Right cardiac atrium (tissue), 5 donors: ENCODE measurements at regions not wholly inside any gene's neighbourhood (a gene's known extent, or its start where the extent isn't known, plus 50 kb on each side); places are given as distances from the start of the nearest gene placed in this dataset.

Experiments
- ATAC-seq, 2 donors: fragments of 200-7000 bp; cut with Tn5 transposase; one replicate each; pipeline versions ENCODE4 v1.8.0 to v1.9.1; 2020; ENCODE audit warnings: moderate library complexity in 2 of 2, mild to moderate bottlenecking in 1 of 2
- DNase-seq, 3 donors: peaks; one replicate each; pipeline ENCODE4 v3.0.0-alpha.2; 2020
- H3K27ac ChIP-seq: one replicate; pipeline ENCODE4 v1.5.1; 2013; ENCODE audit warnings: mild to moderate bottlenecking, low read length, control low read depth, moderate library complexity
- H3K27me3 ChIP-seq: one replicate; pipeline ENCODE4 v1.6.1; 2013; ENCODE audit not compliant: control insufficient read depth, insufficient read depth
- H3K4me1 ChIP-seq: one replicate; pipeline ENCODE4 v1.6.1; 2013; ENCODE audit warnings: low read length; ENCODE audit not compliant: control insufficient read depth, insufficient read depth
- H3K4me3 ChIP-seq: one replicate; pipeline ENCODE4 v1.5.1; 2013; ENCODE audit warnings: low read length, control low read depth
- H3K9me3 ChIP-seq: one replicate; pipeline ENCODE4 v1.6.1; 2013; ENCODE audit warnings: low read length; ENCODE audit not compliant: control insufficient read depth
- WGBS: extraction: QIAGEN DNeasy Blood & Tissue Kit; methylation state at CpG from one replicate; pipeline ENCODE4 v1.1.7; 2013; 5-methylcytosine and 5-hydroxymethylcytosine counted together
- intact Hi-C, 4 donors: fragments of 100-400 bp; cut with DNase I; formaldehyde crosslinking; loops; one replicate each; pipeline versions ENCODE4 v1.11.0 to v1.14.0; 2022 to 2023
- donor health status: healthy with polysubstance abuse.
- donor health status: DM: no; HTN: yes; CAD: no.
- donor health status: DM: no; HTN: no; CAD: no.
- donor health status: DM: no; HTN: yes; CAD: no; lungs with severe emphysema.
- donor health status: DM: yes; HTN: yes; CAD: no.

DNA sequence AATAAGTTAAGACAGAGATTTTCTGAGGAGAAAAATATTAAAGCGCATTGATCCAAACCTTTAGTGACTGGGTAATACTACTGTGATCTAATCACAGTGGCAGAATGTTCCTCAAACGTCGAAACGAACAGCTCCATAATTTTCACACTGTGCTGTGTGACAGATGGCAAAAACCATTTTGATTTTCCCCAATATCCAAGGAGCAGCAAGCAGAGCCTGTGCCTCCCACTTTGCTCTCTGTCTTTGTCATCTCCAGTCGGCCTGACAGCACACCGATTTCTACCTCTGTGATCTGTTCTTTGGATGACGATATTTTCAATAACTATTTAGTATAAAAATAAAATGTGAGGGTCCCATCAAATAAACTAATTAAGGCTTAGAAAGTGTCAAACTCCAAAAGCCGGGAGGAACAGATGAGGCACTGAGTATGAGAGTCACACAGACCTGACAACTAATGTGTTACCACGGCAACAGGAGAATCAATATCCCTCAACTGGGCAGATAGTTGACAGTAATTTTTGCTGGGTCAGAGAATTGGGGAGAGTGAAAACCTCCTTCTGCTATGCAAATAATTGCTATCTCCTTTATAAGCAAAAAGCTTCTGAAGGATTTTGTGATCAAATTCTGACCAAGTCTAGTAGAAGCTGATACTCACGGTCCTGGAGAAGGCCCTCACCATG, 489.1 kb upstream of the CFAP20DC start:
- H3K9me3 ChIP-seq, result no peaks in the 10 kb centered on the region
- 83% methylated on average over 10 of the region's 10 CpGs for WGBS
- no peaks in the 10 kb centered on the region for H3K27me3 ChIP-seq
- no peak overlapping the region for H3K27ac ChIP-seq
- DNase-seq (no peak), ATAC-seq (no peak)
- intact Hi-C loops, result no loop called here
- no peaks in the 10 kb centered on the region for H3K4me1 ChIP-seq
- no peak overlapping the region for H3K4me3 ChIP-seq

DNA sequence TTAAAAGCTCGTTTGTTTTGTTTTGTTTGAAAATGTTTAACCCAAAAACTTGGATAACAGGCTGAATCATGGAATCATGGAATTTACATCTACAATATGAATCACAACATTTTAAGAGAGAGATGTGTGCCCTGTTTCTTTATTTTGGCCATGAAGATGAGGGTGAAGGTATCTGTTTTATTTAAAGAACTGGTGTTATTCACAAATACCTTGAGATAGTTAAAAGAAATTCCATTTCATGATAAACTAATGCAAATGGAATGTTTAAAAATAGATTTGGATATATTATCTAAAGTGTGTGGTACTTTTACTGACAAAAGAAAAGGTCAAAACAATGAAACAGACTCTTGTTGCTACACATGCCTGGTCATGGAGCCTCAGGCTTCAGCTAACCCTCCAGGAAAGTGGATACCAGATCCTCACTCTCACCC, 486.0 kb upstream of the CFAP20DC start:
- no peak for ATAC-seq
- no peak overlapping the region for H3K27ac ChIP-seq
- 21% methylated on average over 1 of the region's 1 CpG for WGBS
- no peak overlapping the region for H3K4me3 ChIP-seq
- intact Hi-C loops, result no loop called here
- H3K4me1 ChIP-seq, result no peaks in the 10 kb centered on the region
- no peaks in the 10 kb centered on the region for H3K9me3 ChIP-seq
- no peak for DNase-seq
- H3K27me3 ChIP-seq, result no peaks in the 10 kb centered on the region

DNA sequence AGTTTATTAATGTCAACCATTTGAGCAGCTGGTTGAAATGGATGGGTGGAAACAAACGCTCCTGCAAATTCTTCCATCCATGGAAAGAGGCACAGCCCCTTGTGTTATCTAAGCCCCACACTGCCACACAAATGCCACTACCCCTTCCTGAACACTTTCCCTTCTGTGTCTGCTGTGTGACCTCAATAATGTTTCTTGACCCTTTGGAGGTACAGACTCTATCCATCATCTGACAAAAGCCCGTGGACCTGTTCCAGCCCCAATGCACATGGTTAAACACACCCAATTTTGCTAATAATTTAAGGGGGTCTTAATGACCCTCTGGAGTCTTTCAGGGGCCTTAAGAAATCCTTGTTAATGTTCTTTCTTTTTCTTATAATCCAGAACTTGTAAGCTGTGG, 482.2 kb upstream of the CFAP20DC start:
- intact Hi-C loops, result no loop called here
- no peaks in the 10 kb centered on the region for H3K4me1 ChIP-seq
- H3K27me3 ChIP-seq, result no peaks in the 10 kb centered on the region
- WGBS, result 56% methylated on average over 2 of the region's 2 CpGs
- no peak overlapping the region for H3K4me3 ChIP-seq
- H3K27ac ChIP-seq, result no peak overlapping the region
- ATAC-seq (no peak), DNase-seq (no peak)
- no peaks in the 10 kb centered on the region for H3K9me3 ChIP-seq

DNA sequence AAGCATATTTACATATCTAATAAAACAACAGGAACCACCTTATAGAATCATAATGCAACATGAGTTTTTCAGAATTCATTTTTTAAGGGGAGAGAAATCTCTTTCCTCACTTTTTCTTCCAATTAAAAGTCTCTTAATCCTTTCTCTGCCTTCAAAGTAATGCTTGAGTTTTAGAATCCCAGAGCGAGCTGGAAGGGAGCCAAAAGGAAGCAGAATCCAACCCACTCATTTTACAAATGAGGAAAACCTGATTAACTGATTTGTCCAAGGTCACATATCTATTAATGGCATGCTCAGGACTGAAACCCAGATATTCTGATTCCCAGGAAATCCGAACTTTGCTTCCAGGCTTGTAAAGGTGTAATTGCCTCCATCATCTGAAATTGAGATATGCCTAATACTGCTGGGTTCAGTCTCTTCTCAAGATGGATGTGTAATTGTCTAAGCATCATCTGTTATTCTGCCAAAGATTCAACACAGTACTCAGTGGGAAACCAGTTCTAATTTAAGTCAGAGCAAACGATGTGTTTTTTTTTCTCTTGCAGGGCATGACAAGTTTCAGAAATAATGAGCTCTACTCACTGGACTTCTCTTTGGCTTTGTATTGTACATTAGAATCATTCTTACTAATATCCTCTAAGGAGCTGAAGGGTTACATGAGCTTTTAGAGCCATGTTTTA, 481.4 kb upstream of the CFAP20DC start:
- no peak for DNase-seq
- no peaks in the 10 kb centered on the region for H3K4me1 ChIP-seq
- WGBS, result 35% methylated on average over 3 of the region's 3 CpGs
- ATAC-seq, result no peak
- H3K27me3 ChIP-seq, result no peaks in the 10 kb centered on the region
- H3K27ac ChIP-seq, result no peak overlapping the region
- H3K9me3 ChIP-seq, result no peaks in the 10 kb centered on the region
- H3K4me3 ChIP-seq, result no peak overlapping the region
- intact Hi-C loops, result no loop called here

DNA sequence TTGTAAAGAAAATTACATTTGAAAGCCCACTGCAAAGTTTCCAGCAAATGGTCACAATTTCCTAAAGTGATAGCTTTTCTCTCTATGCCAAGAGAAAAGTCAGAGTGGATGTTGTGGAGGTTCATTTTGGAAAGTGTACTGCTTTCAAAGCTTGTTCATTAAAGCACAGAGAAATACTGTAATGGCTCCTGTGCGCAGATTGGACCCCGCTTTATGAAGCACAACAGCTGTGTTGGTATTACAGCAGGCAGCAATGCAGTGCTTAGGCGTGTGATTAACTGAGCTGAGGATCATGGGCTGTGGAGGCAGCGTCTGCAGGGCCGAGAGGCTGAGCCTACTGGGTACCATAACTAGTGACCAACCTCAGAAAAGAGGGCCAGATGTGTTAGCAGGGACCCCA, 478.4 kb upstream of the CFAP20DC start:
- ATAC-seq (no peak), DNase-seq (no peak)
- no peak overlapping the region for H3K27ac ChIP-seq
- no peaks in the 10 kb centered on the region for H3K27me3 ChIP-seq
- intact Hi-C loops, result no loop called here
- 84% methylated on average over 5 of the region's 5 CpGs for WGBS
- no peaks in the 10 kb centered on the region for H3K9me3 ChIP-seq
- H3K4me1 ChIP-seq, result no peaks in the 10 kb centered on the region
- no peak overlapping the region for H3K4me3 ChIP-seq

DNA sequence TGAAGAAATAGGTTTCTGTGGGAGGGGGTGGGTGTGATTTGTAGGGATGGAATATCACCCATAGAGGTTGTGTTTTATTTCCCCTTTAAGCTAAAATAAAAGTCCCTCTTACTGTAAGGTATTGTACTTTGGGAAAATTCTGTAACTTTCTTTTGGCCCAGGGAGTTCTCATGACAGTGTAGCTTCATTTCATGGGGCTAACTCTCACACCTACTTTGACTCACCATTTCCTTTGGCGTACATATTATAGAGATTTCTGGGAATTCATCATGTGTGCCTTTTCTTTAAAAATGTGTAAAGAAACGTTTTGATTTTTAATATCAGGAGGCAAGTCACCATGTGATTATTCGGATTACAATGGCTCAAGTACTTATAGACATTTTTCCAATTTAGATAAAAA, 477.7 kb upstream of the CFAP20DC start:
- ATAC-seq (no peak), DNase-seq (no peak)
- no peaks in the 10 kb centered on the region for H3K4me1 ChIP-seq
- H3K27me3 ChIP-seq, result no peaks in the 10 kb centered on the region
- 74% methylated on average over 3 of the region's 3 CpGs for WGBS
- H3K4me3 ChIP-seq, result no peak overlapping the region
- no peaks in the 10 kb centered on the region for H3K9me3 ChIP-seq
- no peak overlapping the region for H3K27ac ChIP-seq
- intact Hi-C loops, result no loop called here

DNA sequence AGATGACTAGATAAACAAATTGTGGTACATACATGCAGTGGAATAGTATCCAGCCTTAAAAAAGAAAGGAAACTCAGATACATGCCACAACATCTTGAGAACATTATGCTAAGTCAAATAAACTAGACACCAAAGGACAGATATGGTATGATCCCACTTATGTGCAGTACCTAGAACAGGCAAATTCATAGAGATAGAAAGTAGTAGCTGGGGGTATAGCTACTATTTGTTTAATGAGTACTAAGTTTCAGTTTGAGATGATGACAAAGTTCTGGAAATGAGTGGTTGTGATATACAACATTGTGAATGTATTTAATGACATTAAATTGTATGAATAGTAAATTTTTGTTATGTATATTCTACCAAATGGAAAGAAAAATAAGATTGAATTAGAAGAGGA, 477.2 kb upstream of the CFAP20DC start:
- Histone ChIP-seq H3K4me1 (no peaks in the 10 kb centered on the region), H3K27ac (no peak overlapping the region), H3K27me3 (no peaks in the 10 kb centered on the region), H3K4me3 (no peak overlapping the region), H3K9me3 (no peaks in the 10 kb centered on the region)
- no peak for ATAC-seq
- intact Hi-C loops, result no loop called here
- DNase-seq, result no peak

DNA sequence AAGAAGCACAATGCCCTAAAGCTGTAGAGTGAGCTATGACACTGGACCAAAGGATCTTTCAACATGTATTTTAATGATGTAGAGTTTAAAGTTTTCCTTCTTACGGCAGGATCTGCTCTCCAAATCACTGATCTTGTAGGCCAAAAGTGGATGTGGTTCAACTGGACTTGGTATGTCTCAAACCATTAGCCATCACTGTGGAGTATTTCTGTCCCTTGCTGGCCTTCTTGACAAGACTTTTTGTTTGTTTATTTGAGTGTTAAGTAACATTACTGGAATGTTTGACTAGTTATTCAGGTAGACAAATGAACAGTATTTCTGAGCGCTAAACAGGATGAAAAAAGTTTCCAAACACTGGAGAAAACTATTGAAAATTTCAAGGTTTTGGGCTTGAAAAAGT, 472.7 kb upstream of the CFAP20DC start:
- H3K27me3 ChIP-seq, result no peaks in the 10 kb centered on the region
- H3K4me1 ChIP-seq, result no peaks in the 10 kb centered on the region
- H3K9me3 ChIP-seq, result no peaks in the 10 kb centered on the region
- ATAC-seq, result no peak
- no peak for DNase-seq
- WGBS, result 96% methylated on average over 2 of the region's 2 CpGs
- intact Hi-C loops, result no loop called here
- no peak overlapping the region for H3K27ac ChIP-seq
- no peak overlapping the region for H3K4me3 ChIP-seq

DNA sequence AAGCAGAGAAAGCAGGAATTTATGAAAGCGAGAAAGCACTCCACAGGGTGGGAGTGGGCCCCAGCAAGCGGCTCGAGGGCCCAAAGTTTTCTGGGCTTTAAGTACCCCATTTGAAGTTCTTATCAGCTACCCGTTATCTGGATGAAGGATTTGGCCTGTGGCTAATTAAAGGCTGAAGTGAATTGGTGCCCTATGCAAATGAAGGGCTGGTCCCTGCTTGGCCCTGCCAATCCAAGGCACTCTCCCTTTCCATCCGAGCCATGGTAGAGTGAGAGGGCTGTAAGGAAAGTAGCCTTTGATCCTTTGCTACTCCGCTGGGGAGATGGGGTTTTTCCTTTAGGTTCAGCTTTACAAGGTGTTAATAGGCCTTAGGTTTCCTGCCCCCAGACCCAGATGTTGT, 469.3 kb upstream of the CFAP20DC start:
- DNase-seq (no peak), ATAC-seq (no peak)
- Histone ChIP-seq H3K4me1 (no peaks in the 10 kb centered on the region), H3K27ac (no peak overlapping the region), H3K27me3 (no peaks in the 10 kb centered on the region), H3K4me3 (no peak overlapping the region), H3K9me3 (no peaks in the 10 kb centered on the region)
- intact Hi-C loops, result no loop called here
- 69% methylated on average over 6 of the region's 6 CpGs for WGBS

DNA sequence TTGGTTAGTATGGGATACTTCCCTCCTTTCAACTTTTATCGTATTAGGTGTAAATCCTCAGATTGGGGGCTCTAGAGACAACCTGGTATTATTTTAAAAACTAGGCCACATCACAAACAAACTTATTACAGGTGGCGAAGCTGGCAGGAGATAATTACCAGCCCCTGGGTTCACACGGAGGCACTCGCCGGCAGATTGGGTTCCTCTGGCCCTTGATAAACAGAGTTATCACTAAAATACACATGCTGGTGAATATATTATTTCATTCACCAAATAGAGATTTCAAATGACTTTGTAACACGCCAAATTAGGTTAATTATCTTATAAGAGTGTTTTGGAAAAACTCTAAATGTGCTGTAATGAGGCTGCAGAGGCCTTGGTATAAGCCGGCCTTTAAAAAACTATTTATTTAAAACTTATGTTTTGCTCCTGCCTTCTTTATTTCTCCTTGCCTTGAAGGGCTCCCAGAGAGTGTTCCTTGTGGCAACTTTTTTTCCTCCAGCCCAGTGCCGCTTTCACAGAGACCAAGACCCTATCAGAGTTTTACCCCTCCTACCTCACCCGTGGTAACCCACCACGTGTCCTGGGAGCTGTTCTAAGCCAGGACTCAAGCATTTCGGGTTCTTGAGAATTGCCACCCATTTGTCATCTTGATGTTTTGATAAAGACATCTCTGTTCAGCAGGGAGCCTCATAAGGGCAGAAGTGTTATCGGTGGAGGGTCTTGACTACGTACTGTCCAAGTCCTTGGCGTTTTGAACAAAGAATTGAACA, 468.6 kb upstream of the CFAP20DC start:
- ATAC-seq (no peak), DNase-seq (no peak)
- no peaks in the 10 kb centered on the region for H3K27me3 ChIP-seq
- 69% methylated on average over 14 of the region's 14 CpGs for WGBS
- intact Hi-C loops, result no loop called here
- H3K4me3 ChIP-seq, result no peak overlapping the region
- H3K4me1 ChIP-seq, result no peaks in the 10 kb centered on the region
- H3K27ac ChIP-seq, result no peak overlapping the region
- no peaks in the 10 kb centered on the region for H3K9me3 ChIP-seq

DNA sequence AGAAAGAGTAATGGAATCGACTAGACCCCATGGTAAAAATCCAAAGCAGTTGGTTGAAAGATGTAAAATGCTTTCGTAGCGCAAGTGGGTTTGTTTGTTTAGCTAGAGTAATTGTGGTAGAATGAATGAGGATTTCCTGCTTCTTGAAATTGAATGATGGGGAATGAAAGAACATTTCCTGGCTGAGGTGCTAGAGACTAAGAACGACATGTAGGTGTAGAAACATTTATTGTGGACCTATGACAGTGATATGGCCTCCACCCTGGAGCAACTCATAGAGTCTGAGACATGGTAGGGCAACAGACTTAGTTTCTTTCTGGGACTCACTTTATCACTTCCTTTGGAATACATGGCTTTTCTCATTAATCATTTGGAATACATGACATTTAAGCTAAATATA, 467.6 kb upstream of the CFAP20DC start:
- 70% methylated on average over 4 of the region's 4 CpGs for WGBS
- H3K27ac ChIP-seq, result no peak overlapping the region
- H3K9me3 ChIP-seq, result no peaks in the 10 kb centered on the region
- no peaks in the 10 kb centered on the region for H3K27me3 ChIP-seq
- H3K4me1 ChIP-seq, result no peaks in the 10 kb centered on the region
- ATAC-seq (no peak), DNase-seq (no peak)
- intact Hi-C loops, result no loop called here
- no peak overlapping the region for H3K4me3 ChIP-seq
